HG03135 (cell line): ENCODE measurements at regions not wholly inside any gene's neighbourhood (a gene's known extent, or its start where the extent isn't known, plus 50 kb on each side); places are given as distances from the start of the nearest gene placed in this dataset.

Experiments used
- ATAC-seq: cut with Tn5 transposase; IDR thresholded peaks from one replicate; pipeline ENCODE4 v1.9.1; 2021; ENCODE audit warnings: mild to moderate bottlenecking, moderate library complexity; ENCODE audit not compliant: unreplicated experiment

DNA sequence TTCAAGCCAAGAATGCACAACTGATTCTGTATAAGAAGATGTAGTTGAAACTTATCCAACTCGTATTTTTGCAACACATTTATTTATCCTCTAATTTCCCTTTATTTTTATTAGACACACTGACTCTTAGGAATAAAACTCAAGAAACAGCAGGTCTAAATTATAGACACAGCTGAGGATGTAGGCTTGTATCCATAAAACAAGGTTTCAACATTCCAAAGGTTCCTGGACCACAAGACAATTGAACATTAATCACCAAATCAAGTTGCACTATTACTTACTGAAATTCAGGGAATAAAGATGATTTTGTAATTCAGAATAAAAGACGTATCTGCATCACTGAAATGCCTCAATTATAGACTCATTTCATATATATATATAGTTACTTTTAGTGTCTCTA lies 683.5 kb upstream of the GRIA3 start:
- no peak for ATAC-seq

DNA sequence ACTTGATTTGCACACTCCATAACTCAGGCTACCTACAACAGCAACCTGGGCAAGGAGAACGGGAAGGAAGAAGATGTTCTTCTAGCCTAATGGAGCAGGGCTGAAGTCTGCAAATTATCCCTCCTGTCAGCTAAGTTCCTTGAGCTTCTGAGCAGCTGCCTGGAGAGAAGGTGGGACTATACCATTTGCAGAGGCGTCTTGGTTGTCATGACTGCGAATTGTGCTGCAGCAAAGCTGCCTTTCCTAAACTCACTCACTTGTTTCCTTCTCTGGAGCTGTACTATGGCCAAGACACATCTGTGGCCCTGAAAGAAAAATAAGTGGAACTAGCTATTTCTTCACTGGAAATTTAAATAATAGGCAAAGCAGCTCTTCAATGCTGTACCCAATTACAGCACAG lies 682.4 kb upstream of the GRIA3 start:
- no peak for ATAC-seq

DNA sequence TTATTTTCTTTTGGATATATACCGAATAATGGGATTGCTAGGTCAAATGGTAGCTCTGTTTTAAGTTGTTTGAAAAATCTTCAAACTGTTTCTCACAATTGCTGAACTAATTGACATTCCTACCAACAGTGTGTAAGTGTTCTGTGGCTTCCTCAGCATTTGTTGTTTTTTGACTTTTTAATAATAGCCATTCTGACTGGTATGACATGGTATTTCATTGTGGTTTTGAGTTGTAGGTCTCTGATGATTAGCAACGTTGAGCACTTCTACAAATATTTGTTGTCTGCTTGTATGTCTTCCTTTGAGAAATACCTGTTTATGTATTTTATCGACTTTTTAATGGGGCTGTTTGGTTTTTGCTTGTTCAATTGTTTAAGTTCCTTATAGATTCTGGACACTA lies 680.1 kb upstream of the GRIA3 start:
- no peak for ATAC-seq

- no peak for ATAC-seq
Measured at GRCh38 chrX:122512561-122513072, 671.5 kb upstream of the GRIA3 start.

GRCh38 chrX:122517786-122518185 lies 666.3 kb upstream of the GRIA3 start:
- ATAC-seq, result no peak

DNA sequence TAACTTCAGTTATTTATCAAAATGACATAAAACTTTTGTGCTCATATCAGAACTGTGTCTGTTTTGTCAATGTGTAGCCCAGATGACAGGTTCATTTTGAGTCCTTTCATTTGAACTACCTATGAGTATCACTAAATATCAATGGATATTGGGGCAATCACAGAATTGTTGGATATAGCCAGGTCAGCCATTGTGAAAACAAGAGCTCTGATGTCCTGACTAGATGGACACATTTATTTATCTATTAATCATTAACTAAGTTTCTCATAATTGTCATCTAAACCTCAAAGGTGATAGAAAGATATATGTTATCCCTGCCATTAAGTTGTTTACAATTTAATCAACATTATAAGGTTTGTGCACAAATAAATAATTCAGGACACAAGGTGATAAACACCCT lies 638.3 kb upstream of the GRIA3 start:
- no peak for ATAC-seq

DNA sequence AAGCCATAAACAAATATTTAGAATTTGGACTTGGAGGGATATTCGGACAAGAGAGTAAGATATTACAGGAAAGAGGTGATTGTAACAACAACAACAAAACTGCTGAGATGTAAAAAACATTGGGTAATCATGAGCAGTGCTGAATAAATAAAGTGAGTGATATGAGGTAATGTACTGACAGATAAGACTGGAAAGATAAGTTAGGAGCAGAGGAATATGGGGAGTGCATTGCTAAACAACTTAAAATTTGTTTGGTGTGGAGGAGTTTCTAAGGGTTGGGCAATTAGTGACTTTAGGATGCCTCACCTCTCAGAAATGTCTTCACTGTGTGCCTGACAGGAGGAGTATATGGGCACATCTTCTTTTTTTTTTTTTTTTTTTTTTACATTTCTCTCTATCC lies 637.8 kb upstream of the GRIA3 start:
- no peak for ATAC-seq

- no peak for ATAC-seq
Measured at GRCh38 chrX:122552286-122552800, 631.7 kb upstream of the GRIA3 start.

GRCh38 chrX:122555925-122556324 lies 628.2 kb upstream of the GRIA3 start:
- no peak for ATAC-seq

- ATAC-seq, result no peak
Measured at GRCh38 chrX:122565952-122566351, 618.1 kb upstream of the GRIA3 start.

DNA sequence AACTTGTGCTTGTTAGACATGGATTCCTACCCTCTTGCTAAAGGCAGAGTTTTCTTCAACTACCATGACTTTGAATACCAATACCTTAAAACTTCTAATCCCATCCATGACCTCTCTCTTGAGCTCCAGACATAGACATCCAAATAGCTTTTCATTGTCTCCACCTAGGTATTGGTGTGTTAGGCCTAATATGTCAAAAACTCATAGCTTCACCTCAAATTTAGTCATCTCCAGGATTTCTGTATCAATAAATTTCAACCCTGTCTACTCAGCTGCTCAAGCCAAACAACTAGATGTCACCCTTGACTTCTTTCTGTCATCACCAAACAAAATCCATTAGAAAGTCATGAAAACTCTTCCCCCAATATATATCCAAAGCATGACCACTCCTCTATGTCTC lies 617.7 kb upstream of the GRIA3 start:
- no peak for ATAC-seq

- ATAC-seq, result no peak
Measured at GRCh38 chrX:122567911-122568310, 616.2 kb upstream of the GRIA3 start.

- ATAC-seq, result no peak
Measured at GRCh38 chrX:122572461-122572860, 611.6 kb upstream of the GRIA3 start.

- no peak for ATAC-seq
Measured at GRCh38 chrX:122579036-122579435, 605.0 kb upstream of the GRIA3 start.

- no peak for ATAC-seq
Measured at GRCh38 chrX:122579526-122579925, 604.6 kb upstream of the GRIA3 start.

- ATAC-seq, result no peak
Measured at GRCh38 chrX:122582280-122582974, 601.7 kb upstream of the GRIA3 start.

- no peak for ATAC-seq
Measured at GRCh38 chrX:122582975-122583305, 601.1 kb upstream of the GRIA3 start.

DNA sequence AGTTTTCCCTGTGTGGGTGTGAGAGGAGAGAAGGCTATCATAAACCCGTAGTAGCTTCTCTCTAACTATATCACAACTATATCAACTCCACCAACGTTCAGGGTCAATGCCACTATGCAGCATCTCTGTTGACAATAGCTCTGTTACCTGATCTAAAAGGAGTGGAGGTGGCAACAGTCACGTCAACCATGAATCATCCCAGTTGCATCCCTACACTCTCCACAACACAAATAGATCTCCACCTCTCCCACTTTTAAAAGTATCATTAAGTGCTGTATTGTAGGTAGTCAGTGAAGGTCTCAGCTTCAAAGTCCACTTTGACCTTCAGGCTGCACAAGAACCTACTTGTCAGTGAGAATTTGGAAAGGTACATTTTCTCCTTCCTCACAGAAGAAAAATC lies 600.5 kb upstream of the GRIA3 start:
- ATAC-seq, result no peak

DNA sequence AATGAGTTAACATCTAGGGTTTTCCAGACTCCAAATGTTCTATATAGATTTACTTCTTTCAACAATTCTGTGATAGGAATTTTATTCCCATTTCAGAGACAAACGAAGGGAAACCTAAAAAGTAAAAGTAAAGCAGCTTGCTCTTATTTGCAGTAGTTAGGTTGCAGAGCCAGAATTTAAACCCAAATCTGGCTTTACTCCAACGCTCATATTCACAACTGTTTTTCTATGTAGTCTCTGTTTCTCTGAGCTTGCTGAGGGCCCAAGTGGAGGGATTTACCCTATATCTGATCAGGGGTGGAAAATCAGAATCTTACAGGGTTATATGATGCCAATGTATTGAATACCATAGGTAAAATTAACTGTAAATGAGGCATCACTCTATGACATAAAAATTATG lies 599.1 kb upstream of the GRIA3 start:
- no peak for ATAC-seq

GRCh38 chrX:122586831-122587230 lies 597.2 kb upstream of the GRIA3 start:
- ATAC-seq, result no peak

DNA sequence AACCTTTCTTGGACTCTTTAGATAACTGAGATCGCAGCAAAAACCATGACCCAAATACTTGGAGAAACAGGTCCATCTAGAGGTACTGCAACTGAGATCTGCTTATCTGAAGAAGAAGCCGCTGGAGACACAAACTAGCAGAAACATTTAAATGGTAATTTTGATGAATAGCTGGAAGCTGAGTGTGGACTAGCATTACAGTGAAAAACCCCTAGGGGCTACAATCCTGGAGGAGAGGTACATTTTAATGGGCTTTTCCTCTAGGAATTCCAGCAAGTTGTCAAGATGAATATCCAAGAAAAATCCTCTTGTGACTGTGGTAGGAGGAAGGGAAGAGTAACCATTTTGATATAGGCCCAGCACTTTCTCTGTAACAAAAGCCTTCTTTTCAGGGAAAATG lies 592.5 kb upstream of the GRIA3 start:
- no peak for ATAC-seq

DNA sequence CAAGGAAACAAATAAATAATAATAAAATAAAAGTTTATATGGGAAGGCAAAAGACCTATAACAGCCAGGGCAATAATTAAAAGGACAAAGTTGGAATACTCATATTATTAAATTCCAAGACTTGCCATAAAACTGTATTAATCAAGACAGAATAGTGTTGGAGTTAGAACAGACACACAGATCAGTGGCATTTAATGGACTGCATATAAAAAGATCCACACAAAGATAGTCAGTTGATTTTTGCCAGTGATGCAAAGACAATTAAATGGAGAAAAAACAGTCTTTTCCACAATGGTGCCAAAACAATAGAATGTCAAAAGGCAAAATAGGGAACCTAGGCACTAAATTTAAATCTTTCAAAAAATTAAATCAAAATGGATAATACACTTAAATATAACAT lies 587.1 kb upstream of the GRIA3 start:
- ATAC-seq, result no peak

GRCh38 chrX:122622795-122623194 lies 561.3 kb upstream of the GRIA3 start:
- no peak for ATAC-seq
